HG03045 (cell line): ENCODE measurements at regions not wholly inside any gene's neighbourhood (a gene's known extent, or its start where the extent isn't known, plus 50 kb on each side); places are given as distances from the start of the nearest gene placed in this dataset.
"Not testable (repeated sequence)": the region's sequence is repeated elsewhere in the genome, so short reads cannot be mapped to it uniquely, and the experiment has no call there.

Experiments
- ATAC-seq: cut with Tn5 transposase; IDR thresholded peaks from one replicate; pipeline ENCODE4 v1.9.1; 2021; ENCODE audit warnings: mild to moderate bottlenecking, moderate library complexity; ENCODE audit not compliant: unreplicated experiment

- no peak for ATAC-seq
Measured at GRCh38 chr2:8251291-8251690, 430.6 kb upstream of the ID2 start.

GRCh38 chr2:8251856-8252255 is 430.0 kb upstream of the ID2 start:
- ATAC-seq = no peak

DNA sequence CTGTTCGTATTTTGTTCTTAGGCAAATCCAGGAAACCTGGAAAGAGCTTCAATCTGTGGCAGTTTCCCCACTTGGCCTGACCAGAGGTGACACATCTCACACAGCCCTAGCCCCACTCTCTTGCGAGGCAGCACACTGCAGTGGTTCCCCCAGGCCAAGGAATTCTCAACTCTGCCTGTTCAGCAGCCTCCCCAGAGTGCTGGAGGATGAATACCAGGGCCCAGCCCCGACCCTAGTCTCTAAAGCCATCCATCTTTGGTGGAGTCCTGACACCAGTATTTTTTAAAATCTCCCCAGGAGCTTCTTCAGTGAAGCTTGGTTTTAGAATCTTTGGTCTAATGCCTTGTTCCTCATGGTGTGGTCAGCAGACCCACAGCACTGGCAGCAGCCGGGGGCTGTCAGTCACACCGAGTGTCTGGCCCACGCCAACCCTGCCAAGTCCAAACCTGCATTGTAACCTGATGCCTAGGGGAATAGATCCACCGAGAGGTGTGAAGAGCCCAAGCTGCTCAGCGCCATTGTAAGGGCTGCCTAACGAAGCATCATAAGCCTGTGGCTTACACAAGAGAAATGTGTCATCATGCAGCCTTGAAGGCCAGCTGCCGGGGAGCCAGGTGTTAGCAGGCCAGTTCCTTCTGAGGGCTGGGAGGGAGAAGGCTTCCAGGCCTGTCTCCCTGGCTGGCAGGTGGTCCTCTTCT is 428.7 kb upstream of the ID2 start:
- ATAC-seq = peak; percentile 82

GRCh38 chr2:8253781-8254180 is 428.1 kb upstream of the ID2 start:
- ATAC-seq = no peak

DNA sequence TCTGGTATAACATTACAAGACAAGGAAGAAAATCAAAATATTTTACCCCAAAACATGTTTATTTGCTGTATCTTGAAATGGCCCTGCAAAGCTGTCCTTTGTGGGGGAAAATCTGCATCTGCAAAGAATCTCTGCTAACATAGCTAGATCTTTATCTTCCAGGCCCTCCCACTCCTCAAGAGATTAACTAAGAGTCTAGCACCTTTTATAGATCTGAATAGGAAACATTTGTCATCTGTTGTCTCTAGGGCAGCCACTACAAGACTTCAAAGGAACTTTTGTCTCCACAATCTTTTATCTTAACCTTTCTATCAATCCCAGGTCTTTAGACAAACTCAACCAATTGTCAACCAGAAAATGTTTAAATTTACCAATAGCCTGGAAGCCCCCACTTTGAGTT is 427.6 kb upstream of the ID2 start:
- not testable (repeated sequence) for ATAC-seq

DNA sequence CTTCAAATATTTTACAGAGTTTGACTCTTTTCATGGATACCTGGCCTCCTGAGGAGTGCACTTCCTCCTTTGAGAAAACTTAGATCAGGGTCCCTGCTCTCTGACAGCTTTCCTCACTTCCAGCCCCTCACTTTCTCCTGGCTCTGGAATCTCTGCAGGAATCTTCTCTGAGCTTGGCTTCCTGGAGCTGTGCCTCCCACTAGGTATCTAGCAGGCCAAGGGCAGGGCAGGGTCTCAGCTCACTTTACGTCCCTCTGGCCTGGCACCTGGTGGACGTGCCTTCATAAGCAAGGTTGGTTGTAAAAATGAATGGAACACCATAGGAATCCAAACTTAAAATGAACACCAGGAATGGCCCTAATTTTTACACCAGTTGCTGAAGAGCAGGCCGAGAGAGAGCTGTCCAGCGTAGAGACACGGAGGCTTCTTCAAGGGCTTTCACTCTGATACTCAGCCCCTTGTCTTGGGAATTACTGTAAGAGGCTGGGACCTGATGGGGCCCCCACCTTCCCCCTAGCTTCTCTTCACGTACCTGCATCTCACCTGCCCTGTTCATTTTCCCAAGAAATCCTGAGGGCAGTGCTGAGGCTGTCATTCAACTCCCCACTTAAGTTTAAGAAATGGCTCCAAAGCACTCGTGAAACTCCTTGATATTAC is 426.9 kb upstream of the ID2 start:
- ATAC-seq = no peak

GRCh38 chr2:8255448-8255800 is 426.4 kb upstream of the ID2 start:
- no peak for ATAC-seq

DNA sequence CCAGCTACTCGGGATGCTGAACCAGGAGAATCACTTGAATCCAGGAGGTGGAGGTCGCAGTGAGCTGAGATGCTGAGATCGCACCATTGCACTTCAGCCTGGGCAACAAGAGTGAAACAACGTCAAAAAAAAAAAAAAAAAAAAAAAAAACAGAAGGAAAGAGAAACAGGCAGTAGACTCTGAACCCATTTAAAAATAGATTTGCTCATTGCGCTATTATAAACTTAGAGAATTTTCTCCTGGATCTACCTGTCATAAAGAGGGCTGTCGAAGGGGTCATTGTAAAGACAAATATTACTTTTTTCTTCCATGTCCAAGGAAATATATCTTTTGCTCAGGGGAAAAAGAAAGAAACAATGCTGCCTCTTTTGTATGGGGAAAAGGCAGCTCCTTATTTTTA is 425.0 kb upstream of the ID2 start:
- ATAC-seq = no peak

GRCh38 chr2:8257502-8257901 is 424.4 kb upstream of the ID2 start:
- ATAC-seq = no peak

DNA sequence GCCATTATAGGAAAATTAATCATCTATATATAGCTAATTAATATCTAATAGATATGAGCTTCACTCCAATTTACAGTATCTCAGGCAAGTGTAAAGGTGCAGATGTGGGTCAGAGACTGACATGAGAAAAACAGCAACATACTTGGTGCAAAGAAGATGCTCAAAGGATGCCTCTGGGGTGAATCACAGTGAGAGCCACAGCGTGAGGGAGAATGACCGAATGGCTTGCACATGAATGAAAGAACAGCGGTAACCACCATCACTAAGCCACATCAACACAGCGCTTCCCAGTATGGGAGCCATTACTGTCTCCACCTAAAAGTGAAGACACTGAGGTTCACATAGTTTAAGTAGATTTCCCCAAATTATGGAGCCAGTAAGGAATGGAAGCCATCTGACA is 423.4 kb upstream of the ID2 start:
- no peak for ATAC-seq

GRCh38 chr2:8259106-8259840 is 422.6 kb upstream of the ID2 start:
- ATAC-seq = no peak

DNA sequence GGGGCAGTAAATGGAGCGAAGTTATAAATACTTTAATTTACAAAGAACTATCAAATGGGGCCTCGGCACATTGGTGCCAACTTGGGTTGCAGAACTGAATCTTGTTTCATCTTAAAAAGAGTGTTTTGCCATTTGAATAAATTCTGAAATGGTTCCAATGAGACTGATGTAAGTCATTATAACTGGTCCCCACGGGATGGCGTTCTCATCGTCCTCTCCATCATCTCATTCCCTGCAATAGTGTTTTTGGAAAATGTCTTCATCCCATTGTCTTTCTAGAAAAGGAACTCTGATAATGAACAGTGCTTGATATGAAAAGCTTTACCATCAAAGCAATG is 422.0 kb upstream of the ID2 start:
- no peak for ATAC-seq

DNA sequence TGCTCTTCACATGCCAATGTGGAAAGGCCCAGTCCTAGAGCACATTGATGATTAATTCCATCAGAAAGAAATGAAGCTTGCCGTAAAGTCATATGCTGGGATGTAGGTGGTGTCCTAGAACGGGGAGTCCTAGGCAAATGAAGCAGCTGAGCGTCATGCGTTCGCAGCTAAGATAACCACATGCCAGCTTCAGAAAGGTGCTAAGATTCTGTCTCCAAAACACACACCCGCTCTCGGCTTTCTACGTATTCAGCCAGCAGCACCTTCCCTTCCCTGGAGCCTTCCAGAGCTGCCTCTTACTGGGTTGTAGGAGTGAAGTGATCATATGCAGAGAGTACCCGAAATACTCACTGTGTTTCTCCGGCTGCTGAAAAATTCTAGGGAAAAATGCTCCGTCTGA is 421.6 kb upstream of the ID2 start:
- no peak for ATAC-seq

DNA sequence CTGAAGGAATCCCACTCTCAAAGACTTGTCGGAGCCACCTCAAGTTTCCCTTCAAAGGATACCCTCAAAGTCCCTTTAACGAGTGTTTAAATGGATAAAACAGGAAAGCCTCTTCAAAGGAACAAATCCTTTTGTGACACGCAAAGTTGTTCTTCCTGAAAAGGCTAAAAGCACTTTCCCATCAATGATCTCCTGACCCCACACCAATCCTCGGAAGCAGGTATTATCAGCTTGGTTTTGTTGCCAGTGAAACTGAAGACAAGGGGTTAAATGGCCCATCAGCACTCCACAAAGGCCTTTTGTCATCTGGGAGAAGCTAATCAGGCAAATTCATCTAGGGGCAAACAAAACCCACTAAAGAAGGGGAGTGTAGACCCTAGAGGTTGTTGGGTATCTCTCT is 418.0 kb upstream of the ID2 start:
- no peak for ATAC-seq

DNA sequence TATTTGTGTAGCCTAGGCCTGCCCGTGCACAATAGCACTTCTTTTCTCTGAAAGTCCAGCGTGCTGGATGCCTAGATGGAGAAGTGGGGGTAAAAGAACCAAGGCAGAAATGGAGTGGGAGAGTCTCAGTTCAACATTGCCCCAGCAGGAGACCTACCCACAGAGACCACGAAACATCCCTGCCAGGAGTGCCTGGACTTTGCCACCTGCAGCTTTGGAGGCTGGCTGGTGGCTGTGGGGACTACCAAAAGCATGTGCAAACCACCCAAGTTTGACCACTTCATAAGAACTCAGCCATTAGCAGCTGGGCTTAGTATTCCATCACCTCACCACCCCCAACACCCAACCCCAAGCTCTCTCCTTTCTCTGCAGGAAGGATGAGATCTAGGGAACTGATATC is 416.9 kb upstream of the ID2 start:
- ATAC-seq = no peak

DNA sequence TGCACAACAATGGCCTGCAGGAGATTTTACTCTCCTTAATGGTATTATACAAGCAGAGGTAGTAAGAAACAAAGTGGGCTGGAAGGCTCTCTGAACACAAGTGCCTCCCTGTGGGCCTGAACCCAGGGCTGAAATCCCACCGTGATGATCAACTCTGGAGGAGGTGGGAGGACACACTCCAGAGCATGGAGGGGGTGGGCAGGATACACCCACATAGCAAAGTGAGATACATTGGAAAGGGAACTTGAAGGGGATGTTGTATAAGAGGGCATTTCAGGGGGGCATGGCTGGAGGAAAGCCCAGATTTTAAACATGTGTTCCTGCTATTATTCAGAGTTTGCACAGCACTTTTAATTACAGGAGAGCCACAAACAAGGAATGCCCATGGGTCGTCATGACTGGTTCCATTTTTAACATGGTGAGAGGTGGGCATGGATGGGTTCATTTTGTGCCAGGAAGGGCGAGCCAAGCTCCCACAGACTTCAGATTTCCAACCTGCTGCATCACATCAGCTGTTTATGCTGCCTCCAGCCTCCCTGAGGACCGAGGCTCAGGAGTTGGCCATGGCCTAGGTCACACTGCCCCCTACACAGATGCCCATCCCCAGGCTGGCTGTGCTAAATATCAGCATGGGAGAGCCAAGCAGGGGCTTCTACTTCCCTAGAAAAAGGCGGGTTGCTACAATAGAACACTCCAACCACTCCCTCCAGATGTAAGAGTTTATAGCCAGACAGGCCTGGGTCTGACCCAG is 416.2 kb upstream of the ID2 start:
- ATAC-seq = no peak

GRCh38 chr2:8266563-8266962 is 415.3 kb upstream of the ID2 start:
- ATAC-seq = no peak

- no peak for ATAC-seq
Measured at GRCh38 chr2:8267048-8267447, 414.8 kb upstream of the ID2 start.

DNA sequence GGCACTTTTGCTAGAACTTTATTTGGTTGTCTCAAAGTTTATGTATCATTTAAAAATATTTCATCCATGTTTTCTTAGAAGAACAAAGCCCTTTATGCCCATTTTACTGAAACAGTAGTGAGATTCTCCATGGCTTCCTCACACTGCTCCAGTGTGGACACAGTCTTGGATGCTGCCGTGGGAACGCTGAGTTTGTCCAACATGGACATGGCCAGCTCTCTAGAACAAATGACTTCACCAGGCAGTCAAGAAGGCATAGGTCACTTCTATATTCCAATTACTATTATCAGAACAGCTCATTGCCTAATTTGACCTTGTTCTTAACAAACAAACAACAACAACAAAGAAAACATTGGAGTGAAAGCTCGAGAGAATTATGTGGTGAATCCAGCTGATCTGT is 414.1 kb upstream of the ID2 start:
- ATAC-seq = no peak

DNA sequence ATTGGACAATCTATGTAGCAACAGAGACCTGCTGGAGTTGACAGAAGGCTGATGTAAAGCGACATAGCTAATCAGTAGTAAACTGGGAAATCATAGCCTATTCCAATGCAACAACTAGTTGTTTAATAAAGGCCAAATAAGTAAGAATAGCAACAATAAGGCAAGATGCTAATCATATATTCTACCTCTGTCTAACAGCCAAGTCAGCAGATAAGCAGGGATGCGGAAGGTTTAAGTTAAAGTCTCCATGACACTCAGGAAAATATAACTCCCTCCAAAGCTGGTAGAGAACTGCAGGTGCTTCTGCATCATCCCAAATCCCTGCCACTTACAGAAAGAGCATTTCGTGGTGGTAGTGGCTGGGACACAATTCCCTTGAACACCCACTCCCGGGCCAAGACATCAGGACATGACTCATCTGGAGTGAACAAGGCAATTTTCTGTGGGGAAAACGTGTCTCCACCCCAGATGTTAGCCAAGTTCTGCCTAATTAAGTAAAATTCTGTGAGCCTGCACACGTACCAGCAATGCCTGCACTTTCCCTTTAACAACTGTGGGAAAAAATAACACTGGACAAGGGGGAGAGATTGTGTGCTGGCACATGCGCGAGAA is 413.6 kb upstream of the ID2 start:
- ATAC-seq = no peak

- ATAC-seq = no peak
Measured at GRCh38 chr2:8270699-8271098, 411.2 kb upstream of the ID2 start.
